NCI-H774 (cell line): ENCODE measurements at regions not wholly inside any gene's neighbourhood (a gene's known extent, or its start where the extent isn't known, plus 50 kb on each side); places are given as distances from the start of the nearest gene placed in this dataset.
"Not testable (repeated sequence)": the region's sequence is repeated elsewhere in the genome, so short reads cannot be mapped to it uniquely, and the experiment has no call there.

Experiments
- DNase-seq: peaks from one replicate; lab custom pipeline; 2025; lab: John Stamatoyannopoulos, UW

DNA sequence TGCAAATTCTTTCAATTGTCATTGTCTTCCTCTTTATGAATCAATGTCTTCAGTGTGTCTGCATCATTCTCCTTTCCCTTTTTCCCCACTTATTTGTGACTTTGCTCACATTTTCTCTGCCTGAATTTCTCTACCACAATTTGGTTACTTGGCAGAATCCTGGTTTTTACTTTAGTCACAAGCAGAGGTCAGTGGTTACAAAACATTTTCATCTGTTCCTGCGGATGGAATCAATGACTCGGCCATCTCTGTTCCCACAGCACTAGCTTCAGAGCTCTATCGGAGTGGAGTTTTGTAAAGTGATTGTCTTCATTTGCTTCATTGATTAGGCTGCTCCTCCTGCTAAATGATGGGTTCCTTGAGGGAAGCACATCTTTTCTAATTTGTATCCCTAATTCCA lies 501.3 kb upstream of the AADAT start:
- DNase-seq, result no peak

GRCh38 chr4:170589597-170590191 lies 499.9 kb upstream of the AADAT start:
- DNase-seq, result no peak

DNA sequence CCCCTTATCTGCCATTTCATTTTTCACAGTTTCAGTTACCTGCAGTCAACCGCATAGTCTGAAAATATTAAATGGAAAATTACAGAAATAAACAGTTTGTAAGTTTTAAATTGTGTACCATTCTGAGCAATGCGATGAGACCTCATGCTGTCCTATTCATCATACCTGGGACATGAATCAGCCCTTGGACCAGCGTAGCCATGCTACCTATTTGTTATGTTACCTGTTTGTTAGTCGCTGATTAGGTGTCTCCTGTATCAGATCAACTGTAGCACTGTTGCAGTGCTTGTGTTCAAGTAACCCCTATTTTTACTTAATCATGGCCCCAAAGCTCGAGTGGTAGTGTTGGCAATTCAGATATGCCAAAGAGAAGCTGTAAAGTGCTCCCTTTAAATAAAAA lies 492.2 kb upstream of the AADAT start:
- no peak for DNase-seq

DNA sequence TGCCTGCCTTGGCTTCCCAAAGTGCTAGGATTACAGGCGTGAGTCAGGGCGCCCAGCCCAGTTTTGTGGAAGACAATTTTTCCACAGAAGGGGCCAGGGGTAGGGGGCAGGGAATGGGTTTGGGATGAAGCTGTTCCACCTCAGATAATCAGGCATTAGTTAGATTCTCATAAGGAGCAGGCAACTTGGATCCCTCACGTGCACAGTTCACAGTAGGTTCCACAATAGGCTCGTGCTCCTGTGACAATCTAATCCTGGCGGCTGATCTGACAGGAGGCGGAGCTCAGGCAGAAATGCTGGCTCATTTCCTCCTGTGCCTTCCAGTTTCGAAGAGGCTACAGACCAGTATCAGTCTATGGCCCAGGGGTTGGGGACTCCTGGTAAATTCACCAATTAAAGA lies 491.6 kb upstream of the AADAT start:
- DNase-seq, result no peak

GRCh38 chr4:170580651-170581050 lies 490.9 kb upstream of the AADAT start:
- no peak for DNase-seq

GRCh38 chr4:170538821-170539473 lies 449.2 kb upstream of the AADAT start:
- no peak for DNase-seq

DNA sequence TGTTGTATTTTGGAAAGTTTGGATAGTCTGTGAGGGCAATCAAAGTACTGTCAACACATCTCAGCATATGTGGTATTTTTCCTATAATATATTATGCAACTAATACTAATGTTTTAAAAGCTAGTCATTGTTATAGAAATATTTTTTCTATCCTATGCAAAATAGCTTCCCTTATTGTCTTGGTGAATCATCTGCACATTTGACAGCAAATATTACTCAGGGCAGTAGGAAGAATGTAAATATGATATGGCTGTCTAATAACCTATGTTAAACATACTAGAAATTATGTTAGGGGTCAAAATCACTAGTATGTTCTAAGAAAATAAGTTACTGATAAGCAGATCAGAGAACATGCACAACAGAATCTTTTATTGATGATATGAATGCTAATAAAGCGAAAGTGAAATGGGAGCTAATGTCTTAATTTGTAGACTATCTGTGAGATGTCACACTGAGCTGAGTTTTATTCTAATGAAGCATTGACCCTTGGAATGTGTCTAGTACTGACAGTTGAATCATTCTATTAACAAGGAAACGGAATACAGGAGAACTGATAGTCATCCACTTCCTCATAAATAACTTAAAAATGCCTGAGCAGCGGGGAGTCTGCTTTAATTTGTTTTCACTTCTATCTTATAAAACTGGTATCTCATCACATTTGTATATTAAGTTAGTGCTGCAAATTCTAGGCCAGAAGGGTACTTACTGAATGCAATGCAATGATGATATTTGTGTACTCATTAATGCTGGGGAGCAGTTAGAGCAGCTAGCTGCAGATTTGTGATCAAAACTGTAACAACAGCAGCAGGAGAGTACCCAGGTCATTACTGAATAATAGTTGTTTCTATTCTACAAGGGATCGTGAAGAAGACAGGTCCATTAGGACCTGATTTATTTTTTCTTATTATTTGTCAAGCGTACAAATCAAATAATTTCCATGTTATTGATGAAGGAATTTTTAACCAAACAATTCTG lies 440.3 kb upstream of the AADAT start:
- no peak for DNase-seq

GRCh38 chr4:170526471-170526870 lies 436.7 kb upstream of the AADAT start:
- no peak for DNase-seq

DNA sequence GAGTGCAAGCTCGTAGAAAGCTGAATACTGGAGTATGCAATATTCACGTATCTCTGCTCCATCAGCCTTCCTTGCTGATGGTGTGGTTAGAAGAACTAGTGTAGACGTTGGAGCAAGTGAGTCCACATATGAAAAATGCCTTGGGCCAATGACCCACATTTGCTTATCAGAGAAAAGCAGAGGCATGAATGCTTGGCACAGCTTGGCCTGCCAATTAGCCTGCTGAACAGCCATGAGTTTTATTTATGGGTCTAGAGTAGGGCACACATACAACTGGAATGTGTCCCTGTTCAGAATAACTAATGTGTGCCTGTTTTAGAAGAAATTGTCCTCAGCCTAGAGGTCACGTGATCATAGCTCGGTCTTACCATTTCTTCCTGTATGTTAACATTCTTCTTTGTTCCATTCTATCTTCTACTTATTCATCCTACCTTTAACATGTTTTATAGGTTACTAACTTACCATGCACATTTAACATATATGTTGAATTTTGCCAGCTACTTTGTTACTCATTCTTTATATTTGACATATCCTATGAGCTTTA lies 432.7 kb upstream of the AADAT start:
- no peak for DNase-seq

GRCh38 chr4:170497689-170498088 lies 407.9 kb upstream of the AADAT start:
- DNase-seq, result no peak

- DNase-seq, result peak; percentile 31
Measured at GRCh38 chr4:170497112-170497511, 407.4 kb upstream of the AADAT start.

DNA sequence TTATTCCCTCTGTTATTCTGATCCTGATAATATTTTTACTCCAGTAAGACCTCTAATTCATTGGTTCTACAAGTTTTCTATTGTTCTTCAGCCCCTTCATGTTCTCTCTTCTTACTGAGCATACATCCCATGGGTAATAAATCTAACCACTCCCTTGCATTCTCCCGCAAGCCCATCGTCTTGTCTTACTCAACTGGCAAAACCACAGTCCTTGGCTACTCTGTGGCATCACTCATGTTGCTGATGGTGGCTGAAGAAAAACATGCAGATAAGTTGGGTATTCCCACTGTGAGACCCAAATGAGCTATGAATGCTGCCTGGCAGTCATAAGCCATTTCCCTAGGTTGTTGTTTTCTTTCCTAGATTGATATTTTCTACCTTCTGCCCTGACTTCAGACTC lies 402.2 kb upstream of the AADAT start:
- no peak for DNase-seq

- no peak for DNase-seq
Measured at GRCh38 chr4:170476351-170476750, 386.6 kb upstream of the AADAT start.

DNA sequence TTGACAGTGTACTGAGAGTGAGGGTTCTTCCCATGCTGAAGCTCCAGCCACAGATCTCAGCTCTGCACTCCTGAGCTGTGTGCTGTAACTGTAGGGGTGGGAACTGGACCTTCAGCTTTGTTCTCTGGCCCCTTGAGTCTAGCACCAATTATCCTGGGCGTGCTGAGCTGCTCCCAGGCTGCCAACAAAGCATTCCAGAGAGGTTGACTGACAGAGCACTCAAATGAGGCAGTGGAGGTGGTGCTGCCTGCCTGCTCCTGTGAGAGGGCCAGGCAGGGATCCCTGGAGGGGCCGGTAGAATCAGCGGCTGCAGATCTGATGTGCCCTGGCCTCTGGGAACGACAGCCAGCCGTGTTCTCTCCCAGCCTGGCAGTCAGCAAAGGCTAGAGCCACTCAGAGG lies 375.7 kb upstream of the AADAT start:
- no peak for DNase-seq

GRCh38 chr4:170464614-170465197 lies 374.9 kb upstream of the AADAT start:
- DNase-seq, result no peak

- no peak for DNase-seq
Measured at GRCh38 chr4:170446782-170447181, 357.0 kb upstream of the AADAT start.

DNA sequence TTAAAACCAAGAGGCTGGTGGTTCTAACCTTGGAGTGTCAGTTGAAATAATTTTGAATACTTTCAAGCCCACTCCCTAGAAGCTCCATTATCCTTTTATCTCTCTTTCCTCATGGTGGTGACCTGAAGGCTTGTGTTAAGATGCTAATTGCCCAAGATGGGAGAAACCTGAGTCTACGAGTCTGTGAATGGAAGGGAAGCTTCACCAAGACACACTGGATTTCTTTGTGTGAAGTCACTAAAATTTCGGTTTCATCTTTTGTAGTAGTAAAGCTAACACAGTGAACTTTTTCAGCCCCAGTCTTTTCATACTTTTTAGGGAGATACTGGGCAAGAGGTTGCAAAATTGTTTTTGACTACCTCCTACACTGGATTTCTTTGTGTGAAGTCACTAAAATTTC lies 351.4 kb upstream of the AADAT start:
- not testable (repeated sequence) for DNase-seq

- DNase-seq, result no peak
Measured at GRCh38 chr4:170428929-170429328, 339.2 kb upstream of the AADAT start.

GRCh38 chr4:170425521-170426143 lies 335.9 kb upstream of the AADAT start:
- no peak for DNase-seq

DNA sequence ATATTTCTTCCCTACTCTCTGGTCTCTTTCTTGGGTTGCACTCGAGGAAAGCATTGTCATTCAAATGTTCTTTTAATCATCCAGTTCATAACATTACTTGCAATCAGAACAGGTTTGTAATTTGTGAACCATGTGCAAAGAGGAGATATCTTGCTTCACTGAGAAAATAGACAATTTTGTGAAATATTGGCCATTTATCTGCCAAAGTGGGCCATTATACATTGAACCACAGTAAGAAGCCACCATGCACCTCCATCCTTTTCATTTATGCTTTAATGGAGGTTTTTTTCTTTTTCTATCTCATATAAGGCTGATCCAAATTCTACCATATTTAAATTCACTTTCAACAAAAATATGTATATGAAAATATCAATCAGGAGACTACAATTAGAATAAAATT lies 335.3 kb upstream of the AADAT start:
- DNase-seq, result no peak

GRCh38 chr4:170423137-170423536 lies 333.4 kb upstream of the AADAT start:
- no peak for DNase-seq

DNA sequence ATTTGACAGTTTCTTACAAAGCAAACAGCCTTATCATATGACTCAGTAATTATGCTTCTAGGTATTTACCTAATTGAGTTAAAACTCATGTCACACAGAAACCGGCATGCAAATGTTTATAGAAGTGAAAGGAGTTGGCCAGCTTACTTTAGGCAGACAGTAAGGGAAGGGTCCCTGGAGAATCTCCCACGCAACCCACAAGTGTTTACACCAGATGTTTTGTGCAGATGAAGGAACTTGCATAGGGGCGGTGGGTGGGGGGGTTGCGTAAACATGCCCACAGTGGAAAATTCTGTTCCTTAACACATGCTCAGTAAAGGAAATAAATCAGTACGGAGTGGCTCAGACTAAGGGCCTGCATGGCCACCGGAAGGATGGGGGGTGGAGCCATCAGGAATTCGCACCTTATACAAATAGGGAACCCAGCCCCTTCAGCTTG lies 330.5 kb upstream of the AADAT start:
- DNase-seq, result no peak
